ENCODE measurements at regions not wholly inside any gene's neighbourhood (a gene's known extent, or its start where the extent isn't known, plus 50 kb on each side); places are given as distances from the start of the nearest gene placed in this dataset.

DNA sequence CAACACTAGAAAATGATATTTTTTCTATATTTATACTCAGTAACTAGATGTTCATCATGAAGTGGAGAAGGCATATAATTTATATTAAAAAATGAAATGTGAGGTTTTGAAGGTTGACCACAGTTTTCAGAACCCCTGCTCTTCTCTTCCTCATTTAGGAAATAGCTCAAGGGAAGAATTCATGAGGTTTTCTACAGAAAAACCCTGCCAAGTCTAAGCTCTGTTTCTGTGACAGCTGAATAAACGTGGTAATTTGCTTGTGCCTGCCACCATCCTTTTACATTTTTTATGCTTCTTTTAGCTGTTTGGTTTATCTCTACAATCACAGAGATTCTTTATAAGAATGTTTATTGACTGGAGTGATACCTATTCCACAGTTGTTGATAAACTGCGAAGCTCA, 630.3 kb upstream of the POT1 start:
- H3K4me1 Mint-ChIP-seq: no peaks in the 10 kb centered on the region
- H3K9me3 Mint-ChIP-seq: no peaks in the 10 kb centered on the region
- H3K27me3 Mint-ChIP-seq: no peaks in the 10 kb centered on the region
- H3K36me3 Mint-ChIP-seq: no peaks in the 10 kb centered on the region
- ATAC-seq (ENCODE audit: low read depth) (no peak), DNase-seq (ENCODE audit: low spot score in 2 of 2) (no peak)
- no peak overlapping the region for H3K4me3 Mint-ChIP-seq
- H3K27ac Mint-ChIP-seq: no peak overlapping the region

DNA sequence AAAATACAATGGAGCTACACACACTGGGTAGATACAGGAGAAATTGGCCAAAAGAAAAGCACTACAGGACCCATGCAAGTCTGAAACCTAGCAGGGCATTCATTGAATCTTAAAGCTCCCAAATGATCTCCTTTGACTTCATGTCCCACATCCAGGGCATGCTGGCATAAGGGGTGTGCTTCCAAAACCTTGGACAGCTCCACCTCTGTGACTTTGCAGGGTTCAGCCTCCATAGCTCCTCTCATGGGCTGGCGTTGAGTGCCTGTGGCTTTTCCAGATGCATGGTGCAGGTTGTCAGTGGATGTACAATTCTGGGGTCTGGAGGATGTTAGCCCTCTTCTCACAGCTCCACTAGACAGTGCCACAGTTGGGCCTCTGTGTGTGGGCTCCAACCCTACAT, 626.3 kb upstream of the POT1 start:
- Mint-ChIP-seq H3K4me1 (no peaks in the 10 kb centered on the region), H3K27me3 (no peaks in the 10 kb centered on the region), H3K36me3 (no peaks in the 10 kb centered on the region), H3K4me3 (no peak overlapping the region), H3K9me3 (peaks cover 2% of the 10 kb centered on the region), H3K27ac (no peak overlapping the region)
- ATAC-seq (ENCODE audit: low read depth): no peak
- no peak for DNase-seq (ENCODE audit: low spot score in 2 of 2)

- Mint-ChIP-seq H3K27me3 (no peaks in the 10 kb centered on the region), H3K36me3 (no peaks in the 10 kb centered on the region), H3K4me3 (no peak overlapping the region), H3K9me3 (peaks cover 2% of the 10 kb centered on the region), H3K27ac (no peak overlapping the region), H3K4me1 (no peaks in the 10 kb centered on the region)
- DNase-seq (ENCODE audit: low spot score in 2 of 2): no peak
- no peak for ATAC-seq (ENCODE audit: low read depth)
These were observed 621.4 kb upstream of the POT1 start for GRCh38 chr7:125551008-125551407.

DNA sequence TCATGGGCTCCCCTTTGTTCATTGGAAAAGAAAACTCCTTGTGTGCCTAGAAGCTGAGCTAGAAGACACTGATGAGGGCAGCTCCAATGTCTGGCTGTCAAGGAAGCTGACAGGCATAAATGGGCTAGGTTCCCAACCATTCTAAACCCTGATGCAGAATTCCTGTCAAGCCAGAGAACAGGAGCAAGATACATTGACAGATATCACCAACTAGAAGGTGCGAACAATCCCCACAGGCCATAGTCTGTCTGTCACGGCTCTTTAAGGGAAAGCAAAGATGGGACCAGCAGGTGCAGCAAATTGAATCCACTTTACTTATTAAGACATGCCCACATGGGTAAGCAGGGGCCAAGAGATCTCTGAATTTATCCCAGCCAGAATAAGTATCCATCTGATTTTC, 617.9 kb upstream of the POT1 start:
- Mint-ChIP-seq H3K27me3 (no peaks in the 10 kb centered on the region), H3K4me3 (no peak overlapping the region), H3K27ac (no peak overlapping the region), H3K9me3 (no peaks in the 10 kb centered on the region), H3K36me3 (no peaks in the 10 kb centered on the region), H3K4me1 (no peaks in the 10 kb centered on the region)
- no peak for DNase-seq (ENCODE audit: low spot score in 2 of 2)
- no peak for ATAC-seq (ENCODE audit: low read depth)

GRCh38 chr7:125530553-125530952, 600.9 kb upstream of the POT1 start:
- no peak for ATAC-seq (ENCODE audit: low read depth)
- DNase-seq (ENCODE audit: low spot score in 2 of 2): no peak
- H3K4me1 Mint-ChIP-seq: no peaks in the 10 kb centered on the region
- no peaks in the 10 kb centered on the region for H3K27me3 Mint-ChIP-seq
- H3K36me3 Mint-ChIP-seq: no peaks in the 10 kb centered on the region
- no peak overlapping the region for H3K4me3 Mint-ChIP-seq
- no peak overlapping the region for H3K27ac Mint-ChIP-seq
- no peaks in the 10 kb centered on the region for H3K9me3 Mint-ChIP-seq

DNA sequence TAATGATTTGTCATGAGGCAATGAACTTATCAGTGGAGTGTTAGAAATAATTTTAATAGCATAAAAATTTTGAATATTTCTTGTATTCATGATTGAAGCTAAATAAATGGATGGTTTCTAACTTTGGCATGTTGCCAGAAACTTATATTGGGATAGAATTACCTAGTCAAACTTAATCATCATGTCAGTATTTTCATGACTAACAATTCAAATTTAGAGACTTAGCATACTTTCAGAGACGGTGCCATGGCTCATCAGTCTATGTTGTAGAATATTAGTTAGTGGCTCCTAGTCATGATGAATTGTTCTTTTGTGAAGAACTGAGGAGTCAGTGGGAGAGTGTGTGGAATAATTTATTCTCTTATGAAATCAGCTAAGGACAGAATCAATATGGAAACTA, 599.6 kb upstream of the POT1 start:
- H3K4me3 Mint-ChIP-seq: no peak overlapping the region

GRCh38 chr7:125526958-125527357, 597.3 kb upstream of the POT1 start:
- Mint-ChIP-seq H3K9me3 (no peaks in the 10 kb centered on the region), H3K4me3 (no peak overlapping the region), H3K27ac (no peak overlapping the region), H3K36me3 (no peaks in the 10 kb centered on the region), H3K27me3 (no peaks in the 10 kb centered on the region), H3K4me1 (no peaks in the 10 kb centered on the region)
- DNase-seq (ENCODE audit: low spot score in 2 of 2) (no peak), ATAC-seq (ENCODE audit: low read depth) (no peak)

More for the DNA sequence above, 599.6 kb upstream of the POT1 start:
- Mint-ChIP-seq H3K36me3 (no peaks in the 10 kb centered on the region), H3K27me3 (no peaks in the 10 kb centered on the region), H3K27ac (no peak overlapping the region), H3K9me3 (no peaks in the 10 kb centered on the region), H3K4me1 (no peaks in the 10 kb centered on the region)
- ATAC-seq (ENCODE audit: low read depth): no peak
- DNase-seq (ENCODE audit: low spot score in 2 of 2): no peak

DNA sequence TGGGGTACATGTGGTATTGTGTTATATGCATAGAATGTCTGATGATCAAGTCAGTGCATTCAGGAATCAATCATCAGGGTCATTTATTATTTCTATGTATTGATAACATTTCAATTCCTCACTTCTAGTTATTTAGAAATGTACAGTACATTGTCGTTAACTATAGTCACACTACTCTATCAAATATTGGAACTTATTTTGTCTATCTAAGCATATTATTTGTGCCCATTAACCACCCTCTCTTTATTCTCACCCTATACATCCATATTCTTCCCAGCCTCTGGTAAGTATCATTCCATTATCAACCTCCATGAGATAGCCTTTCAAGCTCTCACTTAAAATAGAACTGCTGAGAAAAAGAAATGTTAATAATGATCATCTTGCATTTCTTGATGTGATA, 596.5 kb upstream of the POT1 start:
- H3K4me1 Mint-ChIP-seq: no peaks in the 10 kb centered on the region
- no peak for ATAC-seq (ENCODE audit: low read depth)
- no peaks in the 10 kb centered on the region for H3K27me3 Mint-ChIP-seq
- H3K36me3 Mint-ChIP-seq: no peaks in the 10 kb centered on the region
- no peak for DNase-seq (ENCODE audit: low spot score in 2 of 2)
- no peaks in the 10 kb centered on the region for H3K9me3 Mint-ChIP-seq
- H3K4me3 Mint-ChIP-seq: no peak overlapping the region
- H3K27ac Mint-ChIP-seq: no peak overlapping the region

GRCh38 chr7:125516194-125516593, 586.6 kb upstream of the POT1 start:
- Mint-ChIP-seq H3K9me3 (no peaks in the 10 kb centered on the region), H3K4me1 (no peaks in the 10 kb centered on the region), H3K27ac (no peak overlapping the region), H3K36me3 (no peaks in the 10 kb centered on the region), H3K4me3 (no peak overlapping the region), H3K27me3 (no peaks in the 10 kb centered on the region)
- ATAC-seq (ENCODE audit: low read depth) (no peak), DNase-seq (ENCODE audit: low spot score in 2 of 2) (no peak)

DNA sequence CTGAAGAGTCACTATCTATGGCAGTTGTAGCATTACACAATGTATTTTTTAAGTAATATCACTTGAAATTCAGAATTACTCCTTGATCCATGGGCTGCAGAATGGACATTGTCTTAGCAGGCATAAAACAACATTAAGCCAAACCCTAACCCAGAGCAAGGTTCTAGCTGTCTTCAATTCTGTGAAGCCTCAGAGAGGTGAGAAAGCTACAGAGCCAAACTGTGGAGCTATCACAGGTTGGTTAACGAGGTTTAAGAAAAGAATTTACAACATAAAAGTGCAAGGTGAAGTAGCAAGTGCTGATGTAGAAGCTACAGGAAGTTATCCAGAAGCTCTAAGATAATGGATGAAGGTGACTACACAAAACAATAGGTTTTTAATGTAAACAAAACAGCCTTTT, 582.7 kb upstream of the POT1 start:
- H3K9me3 Mint-ChIP-seq: no peaks in the 10 kb centered on the region
- no peak for DNase-seq (ENCODE audit: low spot score in 2 of 2)
- no peaks in the 10 kb centered on the region for H3K36me3 Mint-ChIP-seq
- ATAC-seq (ENCODE audit: low read depth): no peak
- H3K27ac Mint-ChIP-seq: no peak overlapping the region
- H3K4me3 Mint-ChIP-seq: no peak overlapping the region
- H3K27me3 Mint-ChIP-seq: no peaks in the 10 kb centered on the region
- H3K4me1 Mint-ChIP-seq: no peaks in the 10 kb centered on the region

GRCh38 chr7:125511310-125511709, 581.7 kb upstream of the POT1 start:
- Mint-ChIP-seq H3K27me3 (no peaks in the 10 kb centered on the region), H3K4me1 (no peaks in the 10 kb centered on the region), H3K4me3 (no peak overlapping the region), H3K36me3 (no peaks in the 10 kb centered on the region), H3K9me3 (no peaks in the 10 kb centered on the region), H3K27ac (no peak overlapping the region)
- ATAC-seq (ENCODE audit: low read depth) (no peak), DNase-seq (ENCODE audit: low spot score in 2 of 2) (no peak)

DNA sequence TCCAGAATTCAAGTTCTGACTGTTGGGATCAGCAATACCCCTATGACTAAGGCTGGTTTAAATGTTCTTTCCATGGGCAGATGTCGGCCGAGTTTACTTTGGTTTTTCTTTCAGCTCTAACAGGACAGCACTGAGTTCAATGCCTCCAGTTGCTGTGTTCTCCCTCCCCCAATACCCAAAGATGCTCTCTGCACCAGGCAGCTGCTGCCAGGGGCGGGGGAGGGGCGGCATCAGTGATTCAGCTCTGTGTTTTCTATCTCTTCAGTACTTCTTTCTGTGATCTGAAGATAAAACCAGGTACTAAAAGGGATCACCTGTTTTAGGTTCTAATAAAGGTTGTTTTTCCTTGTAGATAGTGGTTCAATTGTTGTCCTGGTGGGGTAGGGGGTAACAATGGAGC, 576.7 kb upstream of the POT1 start:
- no peak for ATAC-seq (ENCODE audit: low read depth)
- H3K27me3 Mint-ChIP-seq: no peaks in the 10 kb centered on the region
- no peak overlapping the region for H3K4me3 Mint-ChIP-seq
- no peaks in the 10 kb centered on the region for H3K9me3 Mint-ChIP-seq
- no peak for DNase-seq (ENCODE audit: low spot score in 2 of 2)
- no peak overlapping the region for H3K27ac Mint-ChIP-seq
- H3K36me3 Mint-ChIP-seq: no peaks in the 10 kb centered on the region
- H3K4me1 Mint-ChIP-seq: no peaks in the 10 kb centered on the region

DNA sequence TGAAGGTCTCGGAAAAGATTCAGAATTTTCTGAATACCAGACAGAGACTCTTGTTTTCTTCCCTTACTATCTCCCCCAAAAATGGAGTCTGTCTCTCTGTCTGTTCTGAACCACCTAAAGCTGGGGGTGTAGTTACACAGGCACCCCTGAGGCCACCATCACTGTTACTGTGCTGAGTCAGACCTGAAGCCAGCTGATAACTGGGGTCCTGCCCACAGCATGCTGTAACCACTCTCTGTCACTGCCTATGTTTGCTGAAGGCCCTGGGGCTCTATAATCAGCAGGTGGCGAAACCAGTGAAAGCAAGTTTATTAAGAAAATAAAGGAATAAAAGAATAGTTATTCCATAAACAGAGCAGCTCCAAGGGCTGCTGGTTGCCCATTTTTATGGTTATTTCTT, 575.2 kb upstream of the POT1 start:
- DNase-seq (ENCODE audit: low spot score in 2 of 2): no peak

DNA sequence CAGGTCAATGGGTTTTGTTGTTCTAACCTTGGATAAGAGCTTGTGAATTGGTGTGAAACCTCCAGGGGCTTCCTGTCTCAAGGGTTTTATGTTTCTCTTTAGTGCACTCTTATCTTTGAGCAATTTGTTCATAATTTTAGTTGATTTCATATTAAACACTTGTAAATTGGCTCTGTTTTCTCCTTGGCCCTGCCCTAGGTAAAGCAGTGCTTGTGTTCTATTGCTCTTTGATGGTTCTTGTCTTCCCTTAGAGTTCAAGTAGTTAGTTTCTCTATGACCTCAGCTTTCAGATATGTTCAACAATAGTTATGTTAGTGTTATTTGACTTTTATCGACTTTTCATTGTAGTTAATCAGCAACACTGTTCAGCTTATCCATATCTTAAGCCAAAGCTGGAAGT, 566.4 kb upstream of the POT1 start:
- Mint-ChIP-seq H3K36me3 (no peaks in the 10 kb centered on the region), H3K27ac (no peak overlapping the region), H3K9me3 (peaks cover 7% of the 10 kb centered on the region), H3K4me1 (peaks cover under 1% of the 10 kb centered on the region), H3K4me3 (no peak overlapping the region), H3K27me3 (no peaks in the 10 kb centered on the region)
- ATAC-seq (ENCODE audit: low read depth): no peak
- no peak for DNase-seq (ENCODE audit: low spot score in 2 of 2)

More for the DNA sequence above, 575.2 kb upstream of the POT1 start:
- no peak overlapping the region for H3K27ac Mint-ChIP-seq
- H3K4me3 Mint-ChIP-seq: no peak overlapping the region
- no peaks in the 10 kb centered on the region for H3K36me3 Mint-ChIP-seq
- H3K27me3 Mint-ChIP-seq: no peaks in the 10 kb centered on the region
- ATAC-seq (ENCODE audit: low read depth): no peak
- H3K9me3 Mint-ChIP-seq: peaks cover 2% of the 10 kb centered on the region
- no peaks in the 10 kb centered on the region for H3K4me1 Mint-ChIP-seq

DNA sequence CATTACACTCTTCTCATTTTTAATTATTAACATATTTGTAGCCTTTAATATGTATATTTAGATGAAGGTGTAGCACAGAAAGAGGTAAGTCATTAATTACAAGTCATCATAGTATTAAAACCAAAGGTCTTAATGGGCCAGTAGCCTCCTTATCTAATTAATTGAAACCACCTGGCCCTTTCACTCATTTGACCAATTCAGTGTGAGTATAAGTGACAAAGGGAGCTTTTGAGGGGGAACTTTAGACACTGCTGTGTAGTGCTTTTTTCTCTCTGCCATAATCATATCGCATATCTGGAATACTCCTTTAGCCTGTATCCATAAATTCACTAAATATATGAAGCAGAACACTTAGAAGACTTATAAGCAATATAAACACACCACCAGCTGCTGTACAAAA, 562.9 kb upstream of the POT1 start:
- Mint-ChIP-seq H3K4me1 (peaks cover 6% of the 10 kb centered on the region), H3K27me3 (no peaks in the 10 kb centered on the region)
- no peak for ATAC-seq (ENCODE audit: low read depth)

DNA sequence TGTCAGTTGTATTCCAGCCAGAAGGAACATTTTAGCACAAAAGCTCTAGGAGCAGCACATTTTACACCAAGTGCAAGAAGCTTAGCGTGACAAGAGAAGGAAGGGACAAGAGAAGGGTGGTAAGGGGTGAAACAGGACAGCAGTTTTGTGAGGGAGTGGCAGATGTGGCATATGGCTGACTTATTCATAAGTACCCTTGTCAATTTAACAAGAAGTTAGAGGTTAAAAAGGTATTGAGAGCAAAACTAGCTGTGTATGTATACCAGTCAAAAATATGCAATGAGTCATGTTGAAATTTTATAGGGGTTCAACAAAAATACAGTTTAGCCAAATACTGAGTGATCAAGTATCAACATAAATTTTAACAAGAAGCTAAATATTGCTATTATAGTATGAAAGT, 561.5 kb upstream of the POT1 start:
- H3K36me3 Mint-ChIP-seq: no peaks in the 10 kb centered on the region
- DNase-seq (ENCODE audit: low spot score in 2 of 2) (no peak), ATAC-seq (ENCODE audit: low read depth) (no peak)
- no peak overlapping the region for H3K27ac Mint-ChIP-seq
- H3K4me1 Mint-ChIP-seq: peaks cover 6% of the 10 kb centered on the region
- H3K4me3 Mint-ChIP-seq: no peak overlapping the region
- no peaks in the 10 kb centered on the region for H3K27me3 Mint-ChIP-seq
- H3K9me3 Mint-ChIP-seq: peaks cover 8% of the 10 kb centered on the region

More for the DNA sequence above, 562.9 kb upstream of the POT1 start:
- DNase-seq (ENCODE audit: low spot score in 2 of 2): no peak
- Mint-ChIP-seq H3K27ac (no peak overlapping the region), H3K36me3 (no peaks in the 10 kb centered on the region), H3K9me3 (peaks cover 5% of the 10 kb centered on the region), H3K4me3 (no peak overlapping the region)

All from memory B cell (primary cell).